ENCODE measurements at regions not wholly inside any gene's neighbourhood (a gene's known extent, or its start where the extent isn't known, plus 50 kb on each side); places are given as distances from the start of the nearest gene placed in this dataset.

DNA sequence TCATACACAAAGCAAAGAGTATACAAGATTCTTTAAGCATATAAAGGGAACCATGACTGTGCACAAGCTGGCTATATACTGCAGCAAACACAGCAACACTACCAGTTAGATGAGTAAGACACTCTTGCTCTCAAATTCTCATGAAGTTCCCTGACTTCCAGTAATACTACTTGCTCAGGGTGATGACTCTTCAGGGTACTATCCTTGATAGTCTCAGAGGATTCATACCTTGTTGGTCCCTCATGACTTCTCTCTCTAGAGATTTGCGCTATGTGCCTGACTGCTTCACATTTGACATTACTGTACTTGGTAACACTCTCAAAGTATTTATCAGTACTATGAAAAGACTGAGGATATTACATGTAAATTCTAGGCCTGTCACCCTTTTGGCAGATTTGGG, 159.8 kb upstream of the ZRANB2 start:
- TF ChIP-seq, protein P1, sequence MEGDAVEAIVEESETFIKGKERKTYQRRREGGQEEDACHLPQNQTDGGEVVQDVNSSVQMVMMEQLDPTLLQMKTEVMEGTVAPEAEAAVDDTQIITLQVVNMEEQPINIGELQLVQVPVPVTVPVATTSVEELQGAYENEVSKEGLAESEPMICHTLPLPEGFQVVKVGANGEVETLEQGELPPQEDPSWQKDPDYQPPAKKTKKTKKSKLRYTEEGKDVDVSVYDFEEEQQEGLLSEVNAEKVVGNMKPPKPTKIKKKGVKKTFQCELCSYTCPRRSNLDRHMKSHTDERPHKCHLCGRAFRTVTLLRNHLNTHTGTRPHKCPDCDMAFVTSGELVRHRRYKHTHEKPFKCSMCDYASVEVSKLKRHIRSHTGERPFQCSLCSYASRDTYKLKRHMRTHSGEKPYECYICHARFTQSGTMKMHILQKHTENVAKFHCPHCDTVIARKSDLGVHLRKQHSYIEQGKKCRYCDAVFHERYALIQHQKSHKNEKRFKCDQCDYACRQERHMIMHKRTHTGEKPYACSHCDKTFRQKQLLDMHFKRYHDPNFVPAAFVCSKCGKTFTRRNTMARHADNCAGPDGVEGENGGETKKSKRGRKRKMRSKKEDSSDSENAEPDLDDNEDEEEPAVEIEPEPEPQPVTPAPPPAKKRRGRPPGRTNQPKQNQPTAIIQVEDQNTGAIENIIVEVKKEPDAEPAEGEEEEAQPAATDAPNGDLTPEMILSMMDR (IDR thresholded peaks at IDR 0.05; ENCODE audit: borderline replicate concordance, insufficient read depth, low read depth, low read length), result no peak
- no peak overlapping the region for H3K4me3 ChIP-seq (ENCODE audit: low read depth, low read length)

DNA sequence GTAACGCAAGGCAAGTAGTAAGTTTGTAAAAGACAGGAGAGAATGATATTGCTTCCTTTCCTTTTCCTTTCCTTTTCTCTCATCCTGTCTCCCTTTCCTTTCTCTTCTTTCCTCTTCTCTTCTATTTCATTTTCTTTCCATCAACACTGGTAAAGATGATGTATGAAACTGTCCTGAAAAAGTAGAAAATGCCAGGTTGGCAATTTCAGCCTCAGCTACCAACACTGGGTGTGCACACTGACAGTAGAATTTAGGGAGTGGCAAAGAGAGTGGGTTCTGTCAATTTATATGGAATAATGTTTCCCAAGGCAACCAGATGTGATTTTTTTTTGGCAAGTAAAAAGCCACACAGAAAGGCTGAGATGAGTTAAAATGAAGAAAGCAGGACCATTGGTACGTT, 155.7 kb upstream of the ZRANB2 start:
- TF ChIP-seq, protein P1 (IDR thresholded peaks at IDR 0.05; ENCODE audit: borderline replicate concordance, insufficient read depth, low read depth, low read length), result no peak
- H3K4me3 ChIP-seq (ENCODE audit: low read depth, low read length), result no peak overlapping the region

DNA sequence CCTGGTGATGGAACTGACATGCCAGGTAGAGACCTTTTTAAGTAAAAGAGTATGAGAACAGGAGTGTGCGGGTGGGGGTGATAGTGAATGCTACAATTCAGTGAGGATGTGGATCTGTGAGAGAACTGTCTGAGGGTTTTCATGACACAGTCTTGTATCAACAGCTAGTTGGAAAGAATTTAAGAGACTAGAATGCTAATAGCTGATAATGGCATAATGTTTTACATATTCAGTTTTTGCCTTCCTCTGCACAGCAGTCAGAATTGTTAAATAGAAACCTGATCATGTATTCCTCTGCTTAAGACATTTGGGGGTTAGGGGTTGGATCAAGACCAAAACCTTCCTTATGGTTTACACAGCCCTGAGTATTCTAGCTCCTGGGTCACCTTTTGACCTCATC, 152.8 kb upstream of the ZRANB2 start:
- TF ChIP-seq, protein P1 (IDR thresholded peaks at IDR 0.05; ENCODE audit: borderline replicate concordance, insufficient read depth, low read depth, low read length), result no peak
- H3K4me3 ChIP-seq (ENCODE audit: low read depth, low read length), result no peak overlapping the region

DNA sequence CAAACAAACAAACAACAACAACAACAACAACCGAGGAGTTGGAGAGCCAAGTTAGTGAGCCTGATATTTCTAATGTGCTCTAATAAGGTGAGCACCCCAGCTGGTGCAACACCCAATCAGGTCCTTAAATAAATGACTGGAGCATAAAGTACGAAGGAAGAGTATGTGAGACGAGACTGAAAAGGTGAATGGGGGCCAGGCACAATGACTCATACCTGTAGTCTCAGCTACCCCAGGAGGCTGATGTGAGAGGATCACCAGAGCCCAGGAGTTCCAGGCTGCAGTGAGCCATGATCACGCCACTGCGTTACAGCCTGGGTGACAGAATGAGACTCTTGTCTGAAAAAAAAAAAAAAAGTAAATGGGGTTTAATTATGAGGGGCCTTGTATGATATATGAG, 152.0 kb upstream of the ZRANB2 start:
- TF ChIP-seq, protein P1 (IDR thresholded peaks at IDR 0.05; ENCODE audit: borderline replicate concordance, insufficient read depth, low read depth, low read length), result no peak
- no peak overlapping the region for H3K4me3 ChIP-seq (ENCODE audit: low read depth, low read length)

DNA sequence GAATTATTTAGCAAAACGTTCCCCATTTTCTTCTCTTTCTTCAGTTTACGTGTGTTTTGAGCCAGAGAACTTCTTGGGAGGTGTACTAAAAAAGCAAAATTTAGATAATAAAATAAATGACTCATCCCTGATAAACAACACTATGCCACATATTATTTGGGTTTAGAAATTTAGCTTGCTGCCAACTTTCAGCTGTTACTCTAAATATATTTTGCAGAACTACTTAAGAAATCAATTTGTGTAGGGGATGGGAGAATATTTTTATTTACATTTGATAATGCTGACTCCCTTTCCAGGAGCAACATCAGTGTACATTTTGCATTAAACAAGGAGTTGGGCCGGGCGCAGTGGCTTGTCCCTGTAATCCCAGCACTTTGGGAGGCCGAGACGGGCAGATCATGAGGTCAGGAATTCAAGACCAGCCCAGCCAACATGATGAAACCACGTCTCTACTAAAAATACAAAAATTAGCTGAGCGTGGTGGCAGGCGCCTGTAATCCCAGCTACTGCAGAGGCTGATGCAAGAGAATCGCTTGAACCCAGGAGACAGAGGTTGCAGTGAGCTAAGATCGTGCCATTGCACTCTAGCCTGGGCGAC, 151.4 kb upstream of the ZRANB2 start:
- H3K4me3 ChIP-seq (ENCODE audit: low read depth, low read length), result no peak overlapping the region
- TF ChIP-seq, protein P1 (IDR thresholded peaks at IDR 0.05; ENCODE audit: borderline replicate concordance, insufficient read depth, low read depth, low read length), result no peak

DNA sequence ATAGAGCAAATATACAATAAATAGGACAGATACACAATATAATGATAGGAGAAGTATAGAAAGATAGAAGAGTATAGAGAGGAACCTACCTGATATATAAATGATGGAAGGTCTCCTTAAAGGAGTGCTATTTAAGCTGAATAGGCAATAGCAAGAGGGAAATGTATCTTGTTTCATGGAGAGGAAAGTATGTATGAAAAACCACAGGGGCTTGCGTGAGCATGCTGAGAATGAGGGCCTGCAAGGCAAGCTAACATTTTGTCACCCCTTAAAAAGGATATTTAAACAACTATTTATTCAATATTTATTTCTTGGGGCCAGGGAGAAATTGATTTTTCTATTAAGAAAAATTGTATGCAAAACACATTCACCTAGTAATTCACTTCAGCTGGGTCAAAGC, 150.9 kb upstream of the ZRANB2 start:
- H3K4me3 ChIP-seq (ENCODE audit: low read depth, low read length), result no peak overlapping the region
- TF ChIP-seq, protein P1 (IDR thresholded peaks at IDR 0.05; ENCODE audit: borderline replicate concordance, insufficient read depth, low read depth, low read length), result no peak

DNA sequence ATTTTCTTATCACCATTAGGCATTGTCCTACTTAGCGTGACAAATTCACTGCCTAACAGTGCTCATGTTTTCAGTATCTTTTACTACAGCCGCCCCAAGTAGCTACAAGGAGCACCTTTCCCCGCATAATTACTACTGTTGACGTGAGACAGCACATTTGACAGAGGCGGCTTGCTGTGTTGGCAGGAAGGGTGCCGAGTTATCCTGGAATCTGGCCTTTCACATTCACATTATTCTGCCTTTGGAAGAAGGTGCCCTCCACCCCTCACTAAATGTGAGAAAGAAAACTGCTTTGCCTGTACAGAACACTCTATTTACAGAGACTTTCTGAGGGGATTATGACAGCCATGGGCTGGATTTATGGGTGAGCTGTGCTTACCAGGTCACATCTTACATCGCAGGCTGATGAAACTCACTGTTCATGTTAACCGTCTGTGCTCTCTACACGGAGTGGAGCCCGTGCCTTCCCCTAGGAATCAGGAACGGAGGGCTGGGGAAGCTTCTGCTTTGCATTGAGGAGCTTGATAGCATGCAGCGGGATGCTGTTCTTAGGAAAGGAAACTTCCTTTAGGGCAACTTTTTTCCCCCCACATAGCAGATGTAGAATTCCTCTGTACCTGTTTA, 148.0 kb upstream of the ZRANB2 start:
- H3K4me3 ChIP-seq (ENCODE audit: low read depth, low read length), result no peak overlapping the region
- TF ChIP-seq, protein P1 (IDR thresholded peaks at IDR 0.05; ENCODE audit: borderline replicate concordance, insufficient read depth, low read depth, low read length), result no peak

Data from GM12875 (cell line).